ENCODE measurements at regions not wholly inside any gene's neighbourhood (a gene's known extent, or its start where the extent isn't known, plus 50 kb on each side); places are given as distances from the start of the nearest gene placed in this dataset.

DNA sequence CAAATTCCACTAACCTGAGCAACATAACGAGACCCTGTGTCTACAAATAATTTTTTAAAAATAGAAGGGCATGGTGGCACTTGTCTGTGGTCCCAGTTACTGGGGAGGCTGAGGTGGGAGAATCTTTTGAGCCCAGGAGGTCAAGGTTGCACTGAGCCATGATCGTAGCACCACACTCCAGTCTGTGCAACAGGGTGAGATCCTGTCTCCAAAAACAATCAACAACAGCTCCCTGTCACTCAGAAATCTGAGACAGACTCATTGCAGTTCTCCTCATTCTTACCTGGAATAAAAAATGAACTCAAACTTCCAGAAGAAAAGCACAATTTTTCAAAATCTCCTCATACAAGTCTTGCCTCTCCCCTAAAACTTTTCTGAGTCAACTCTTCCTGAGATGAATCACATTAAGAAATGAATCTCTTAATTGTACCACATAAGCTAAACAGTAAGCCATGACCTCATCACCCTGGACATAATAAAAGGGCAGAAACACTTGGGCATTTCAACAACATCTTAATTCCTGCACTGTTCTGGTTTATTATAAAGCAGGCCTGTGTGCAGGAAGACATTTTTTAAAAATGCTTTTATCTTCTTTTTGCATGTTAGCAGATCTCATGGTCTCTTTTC lies 214.3 kb upstream of the CDKN3 start:
- no peak for DNase-seq
- H3K4me3 ChIP-seq (replicated peaks in 1 of 3) = no peak overlapping the region
- H3K9me3 ChIP-seq = no peaks in the 10 kb centered on the region
- no peaks in the 10 kb centered on the region for H3K27me3 ChIP-seq
- TF ChIP-seq POLR2A (IDR thresholded peaks at IDR 0.05) = no peak
- TF ChIP-seq, protein P1, sequence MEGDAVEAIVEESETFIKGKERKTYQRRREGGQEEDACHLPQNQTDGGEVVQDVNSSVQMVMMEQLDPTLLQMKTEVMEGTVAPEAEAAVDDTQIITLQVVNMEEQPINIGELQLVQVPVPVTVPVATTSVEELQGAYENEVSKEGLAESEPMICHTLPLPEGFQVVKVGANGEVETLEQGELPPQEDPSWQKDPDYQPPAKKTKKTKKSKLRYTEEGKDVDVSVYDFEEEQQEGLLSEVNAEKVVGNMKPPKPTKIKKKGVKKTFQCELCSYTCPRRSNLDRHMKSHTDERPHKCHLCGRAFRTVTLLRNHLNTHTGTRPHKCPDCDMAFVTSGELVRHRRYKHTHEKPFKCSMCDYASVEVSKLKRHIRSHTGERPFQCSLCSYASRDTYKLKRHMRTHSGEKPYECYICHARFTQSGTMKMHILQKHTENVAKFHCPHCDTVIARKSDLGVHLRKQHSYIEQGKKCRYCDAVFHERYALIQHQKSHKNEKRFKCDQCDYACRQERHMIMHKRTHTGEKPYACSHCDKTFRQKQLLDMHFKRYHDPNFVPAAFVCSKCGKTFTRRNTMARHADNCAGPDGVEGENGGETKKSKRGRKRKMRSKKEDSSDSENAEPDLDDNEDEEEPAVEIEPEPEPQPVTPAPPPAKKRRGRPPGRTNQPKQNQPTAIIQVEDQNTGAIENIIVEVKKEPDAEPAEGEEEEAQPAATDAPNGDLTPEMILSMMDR (IDR thresholded peaks at IDR 0.05) = no peak
- H3K27ac ChIP-seq = no peak overlapping the region
- peaks cover 0 to 10% of the 10 kb centered on the region in 2 donors for H3K4me1 ChIP-seq
- intact Hi-C loops (cut with DNase I) = no loop called here
- WGBS, 2 donors = 89 to 93% methylated on average over 2 of the region's 2 CpGs
- H3K36me3 ChIP-seq = no peaks in the 10 kb centered on the region

DNA sequence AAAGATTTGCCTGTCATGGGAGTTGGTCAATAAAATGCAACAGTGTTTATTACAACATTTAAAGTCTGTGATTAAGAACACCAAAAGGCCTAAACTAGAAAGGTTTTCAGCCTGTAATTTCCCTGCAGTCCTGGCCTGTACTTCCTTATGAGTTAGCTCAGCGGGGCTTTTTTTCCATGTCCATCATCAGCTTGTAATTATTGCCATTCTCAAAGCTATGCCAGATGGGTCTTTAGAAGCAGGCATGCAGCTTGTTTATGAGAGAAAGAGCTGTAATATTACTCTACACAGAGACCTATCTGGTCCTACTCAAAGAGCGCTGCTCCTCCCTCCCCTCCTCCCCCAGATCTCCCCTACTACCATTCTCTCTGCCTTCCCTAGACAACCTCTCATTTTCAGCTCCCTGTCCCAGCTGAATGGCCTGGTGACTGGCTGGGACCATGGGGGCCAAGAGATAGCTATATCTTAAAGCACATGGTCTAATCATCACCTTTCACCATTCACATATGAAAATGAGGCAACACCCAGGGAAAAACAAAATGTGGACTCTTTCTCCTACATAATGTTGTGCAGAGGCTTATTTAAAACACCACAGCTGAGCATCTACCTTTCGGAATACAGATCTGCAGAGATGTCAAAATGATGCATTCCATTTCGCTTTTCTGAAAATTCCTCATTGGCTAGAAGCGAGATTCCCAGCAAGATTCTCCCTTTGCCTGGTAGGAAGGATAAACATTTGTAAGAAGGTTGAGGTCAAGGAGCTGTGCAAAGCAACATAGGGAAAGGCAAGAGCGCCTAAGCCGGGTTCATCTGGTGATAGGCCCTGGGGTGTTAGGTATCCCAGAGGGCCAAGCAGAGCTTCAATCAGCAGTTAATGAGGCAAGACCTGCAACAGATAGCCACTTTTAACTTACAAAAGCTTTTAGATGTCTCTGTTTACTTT lies 209.7 kb upstream of the CDKN3 start:
- Histone ChIP-seq H3K27ac (no peak overlapping the region), H3K4me3 (replicated peaks in 1 of 3) (no peak overlapping the region), H3K27me3 (no peaks in the 10 kb centered on the region), H3K9me3 (no peaks in the 10 kb centered on the region), H3K4me1 (peaks cover 0 to 9% of the 10 kb centered on the region in 2 donors), H3K36me3 (no peaks in the 10 kb centered on the region)
- no peak for TF ChIP-seq POLR2A (IDR thresholded peaks at IDR 0.05)
- TF ChIP-seq, protein P1 (IDR thresholded peaks at IDR 0.05) = no peak
- intact Hi-C loops (cut with DNase I) = no loop called here
- 94 to 95% methylated on average over 7 of the region's 7 CpGs for WGBS, 2 donors
- DNase-seq = no peak

DNA sequence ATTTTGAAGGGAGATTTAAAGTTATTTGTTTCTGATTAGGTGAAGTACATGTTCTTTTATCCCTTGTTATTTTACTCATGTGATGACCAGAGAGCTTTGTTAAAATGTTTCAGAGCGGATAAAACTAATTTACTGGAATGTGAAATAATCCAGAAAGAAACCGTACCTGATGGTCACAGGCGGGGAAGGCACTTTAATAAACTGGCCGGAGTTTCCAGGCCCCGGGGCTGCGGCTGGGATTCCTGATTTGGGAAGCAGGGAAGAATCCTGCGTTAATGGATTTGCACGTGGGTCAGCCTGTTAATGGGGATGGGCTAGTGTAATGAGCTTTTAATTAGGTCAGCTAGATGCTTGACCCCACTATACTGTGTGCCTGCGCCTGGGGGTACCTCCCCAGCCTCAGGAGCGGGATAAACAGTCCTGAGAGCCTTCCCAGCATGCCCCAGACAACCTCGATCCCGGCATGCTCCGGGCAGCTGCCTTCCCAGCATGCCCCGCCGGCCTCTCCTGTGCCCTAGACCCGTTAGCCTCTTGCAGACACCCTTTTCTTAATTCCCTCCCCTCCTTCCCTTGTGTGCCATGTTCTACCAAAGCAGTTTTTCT lies 208.6 kb upstream of the CDKN3 start:
- 89 to 93% methylated on average over 16 of the region's 16 CpGs for WGBS, 2 donors
- TF ChIP-seq, protein P1 (IDR thresholded peaks at IDR 0.05) = no peak
- no peak for TF ChIP-seq POLR2A (IDR thresholded peaks at IDR 0.05)

DNA sequence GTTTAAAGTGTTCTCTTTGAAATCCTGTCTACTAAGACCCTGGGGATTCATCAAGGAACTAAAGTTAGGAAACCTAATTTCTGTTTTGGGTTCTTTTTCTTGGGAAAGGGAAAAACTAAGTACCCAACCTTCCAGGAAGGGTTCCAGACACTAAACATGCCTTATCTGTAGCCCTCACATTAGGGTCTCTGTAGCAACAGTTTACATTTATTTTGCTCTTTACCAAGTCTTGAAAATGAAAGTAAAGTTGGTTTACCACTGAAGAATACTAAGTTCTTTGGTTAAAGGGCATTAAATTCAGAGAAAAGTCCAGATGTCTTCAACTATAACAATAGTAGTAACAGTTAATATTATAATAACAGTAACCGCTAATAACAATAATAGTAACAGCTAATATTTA lies 207.5 kb upstream of the CDKN3 start:
- 93 to 96% methylated on average over 1 of the region's 1 CpG for WGBS, 2 donors
- no peak overlapping the region for H3K27ac ChIP-seq
- peaks cover 0 to 9% of the 10 kb centered on the region in 2 donors for H3K4me1 ChIP-seq
- no peaks in the 10 kb centered on the region for H3K27me3 ChIP-seq
- DNase-seq = no peak
- H3K36me3 ChIP-seq = no peaks in the 10 kb centered on the region
- H3K4me3 ChIP-seq (replicated peaks in 1 of 3) = no peak overlapping the region
- no peaks in the 10 kb centered on the region for H3K9me3 ChIP-seq
- TF ChIP-seq POLR2A (IDR thresholded peaks at IDR 0.05) = no peak
- TF ChIP-seq, protein P1 (IDR thresholded peaks at IDR 0.05) = no peak
- intact Hi-C loops (cut with DNase I) = no loop called here

More for the DNA sequence above, 208.6 kb upstream of the CDKN3 start:
- no peak overlapping the region for H3K27ac ChIP-seq
- intact Hi-C loops (cut with DNase I) = no loop called here
- no peak overlapping the region for H3K4me3 ChIP-seq (replicated peaks in 1 of 3)
- H3K36me3 ChIP-seq = no peaks in the 10 kb centered on the region
- no peaks in the 10 kb centered on the region for H3K9me3 ChIP-seq
- peaks cover 0 to 9% of the 10 kb centered on the region in 2 donors for H3K4me1 ChIP-seq
- no peak for DNase-seq
- no peaks in the 10 kb centered on the region for H3K27me3 ChIP-seq
